Fibroblast of the aortic adventitia (primary cell): ENCODE measurements at regions not wholly inside any gene's neighbourhood (a gene's known extent, or its start where the extent isn't known, plus 50 kb on each side); places are given as distances from the start of the nearest gene placed in this dataset.

Source experiments
- DNase-seq: peaks from one replicate; pipeline ENCODE4 v3.0.0-alpha.2; 2010; ENCODE audit warnings: low read depth
- H3K4me3 ChIP-seq: 2 replicates; pipeline ENCODE4 v1.5.1; 2011; ENCODE audit warnings: low read depth, mild to moderate bottlenecking, control low read depth, low read length, moderate library complexity
- CTCF ChIP-seq: IDR thresholded peaks from 2 replicates; pipeline ENCODE4 v1.5.1; 2011; ENCODE audit warnings: mild to moderate bottlenecking, low read length, control low read depth, inconsistent platforms; ENCODE audit not compliant: insufficient read depth

- no peak overlapping the region for H3K4me3 ChIP-seq
- DNase-seq = no peak
- TF ChIP-seq CTCF = no peak
These were observed 590.8 kb upstream of the ADGRB3 start for GRCh38 chr6:68044264-68044663.

DNA sequence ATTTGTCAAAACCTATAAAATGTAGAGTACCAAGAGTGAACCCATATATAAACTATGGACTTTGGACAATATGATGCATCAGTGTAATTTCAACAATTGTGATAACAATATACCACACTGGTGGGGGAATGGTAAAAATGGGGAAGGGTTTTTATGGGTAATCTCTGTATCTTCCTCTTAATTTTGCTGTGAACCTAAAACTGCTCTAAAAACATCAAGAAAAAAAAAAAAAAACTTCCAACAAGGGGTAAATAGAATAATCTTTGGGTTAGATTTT is 592.0 kb upstream of the ADGRB3 start:
- no peak for DNase-seq
- H3K4me3 ChIP-seq = no peak overlapping the region
- no peak for TF ChIP-seq CTCF

DNA sequence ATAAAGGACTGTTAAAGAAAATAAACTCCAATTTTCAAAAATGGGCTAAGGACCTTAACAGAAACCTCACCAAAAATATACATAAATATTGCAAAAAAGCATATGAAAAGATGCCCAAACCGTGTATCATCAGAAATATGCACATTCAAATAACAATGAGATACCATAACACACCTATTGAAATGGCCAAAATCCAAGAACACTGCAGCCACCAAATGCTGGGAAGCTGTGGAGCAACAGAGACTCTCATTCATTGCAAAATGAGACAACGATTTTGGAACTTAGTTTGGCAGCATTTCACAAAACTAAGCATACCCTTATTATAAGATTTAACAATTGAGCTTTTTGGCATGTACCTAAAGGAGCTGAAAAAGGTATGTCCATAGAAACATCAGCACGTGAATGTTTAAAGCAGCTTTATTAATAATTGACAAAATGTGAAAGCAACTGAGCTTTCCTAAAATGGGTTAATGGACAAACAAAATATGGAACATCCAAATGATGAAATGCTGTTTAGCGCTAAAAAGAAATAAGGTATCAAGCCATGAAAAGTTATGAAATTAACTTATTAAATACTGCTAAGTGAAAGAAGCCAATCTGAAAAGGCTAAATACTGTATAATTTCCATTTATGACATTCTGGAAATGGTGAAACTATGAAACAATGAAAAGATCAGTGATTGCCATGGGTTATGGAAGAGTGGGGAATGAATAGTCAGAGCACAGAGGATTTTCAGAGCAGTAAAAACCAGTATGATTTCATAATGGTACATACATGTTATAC is 592.6 kb upstream of the ADGRB3 start:
- DNase-seq = no peak
- no peak for TF ChIP-seq CTCF
- H3K4me3 ChIP-seq = no peak overlapping the region

- TF ChIP-seq CTCF = no peak
- no peak overlapping the region for H3K4me3 ChIP-seq
- DNase-seq = no peak
These were observed 594.3 kb upstream of the ADGRB3 start for GRCh38 chr6:68040780-68041179.

GRCh38 chr6:68040312-68040778 is 594.7 kb upstream of the ADGRB3 start:
- no peak for TF ChIP-seq CTCF
- DNase-seq = peak; percentile 4

GRCh38 chr6:68039641-68040311 is 595.3 kb upstream of the ADGRB3 start:
- no peak for DNase-seq
- no peak overlapping the region for H3K4me3 ChIP-seq
- TF ChIP-seq CTCF = no peak

More at GRCh38 chr6:68040312-68040778, 594.7 kb upstream of the ADGRB3 start:
- peak overlapping the region; percentile 18 for H3K4me3 ChIP-seq
